H9 (cell line): ENCODE measurements at regions not wholly inside any gene's neighbourhood (a gene's known extent, or its start where the extent isn't known, plus 50 kb on each side); places are given as distances from the start of the nearest gene placed in this dataset.

Experiments used
- DNase-seq: peaks from one replicate; pipeline ENCODE4 v3.0.0-alpha.2; 2017
- H2AFZ ChIP-seq: one replicate; pipeline ENCODE4 v1.6.1; 2013; ENCODE audit warnings: mild to moderate bottlenecking, low read length, control low read depth, moderate library complexity
- H2AK5ac ChIP-seq: 2 replicates; pipeline ENCODE4 v1.6.1; 2013; ENCODE audit warnings: low read length, control low read depth, mixed read lengths; ENCODE audit not compliant: insufficient read length
- H2BK120ac ChIP-seq: one replicate; pipeline ENCODE4 v1.6.1; 2013; ENCODE audit warnings: low read depth, mild to moderate bottlenecking, low read length, control low read depth, inconsistent platforms; ENCODE audit not compliant: poor library complexity, severe bottlenecking
- H2BK12ac ChIP-seq: 2 replicates; pipeline ENCODE4 v1.6.1; 2013; ENCODE audit warnings: low read length, control low read depth, mixed read lengths, low read depth; ENCODE audit not compliant: insufficient read length
- H2BK15ac ChIP-seq: 2 replicates; pipeline ENCODE4 v1.6.1; 2013; ENCODE audit warnings: low read depth, low read length, control low read depth
- H2BK20ac ChIP-seq: one replicate; pipeline ENCODE4 v1.6.1; 2013; ENCODE audit warnings: low read depth, mild to moderate bottlenecking, low read length, control low read depth, inconsistent platforms; ENCODE audit not compliant: poor library complexity, severe bottlenecking
- H2BK5ac ChIP-seq: 2 replicates; pipeline ENCODE4 v1.6.1; 2013; ENCODE audit warnings: low read length, control low read depth, mixed read lengths; ENCODE audit not compliant: insufficient read length
- H3K14ac ChIP-seq: 2 replicates; pipeline ENCODE4 v1.6.1; 2013; ENCODE audit warnings: low read length, control low read depth; ENCODE audit not compliant: insufficient read depth
- H3K18ac ChIP-seq: 2 replicates; pipeline ENCODE4 v1.6.1; 2013; ENCODE audit warnings: low read depth, mild to moderate bottlenecking, mixed read lengths, low read length, control low read depth; ENCODE audit not compliant: insufficient read length
- H3K23ac ChIP-seq: 2 replicates; pipeline ENCODE4 v1.6.1; 2013; ENCODE audit warnings: low read length, control low read depth, mixed read lengths, low read depth; ENCODE audit not compliant: insufficient read length
- H3K23me2 ChIP-seq: 2 replicates; pipeline ENCODE4 v1.6.1; 2013; ENCODE audit warnings: low read depth, mild to moderate bottlenecking, mixed read lengths, low read length, control low read depth; ENCODE audit not compliant: insufficient read length, poor library complexity, severe bottlenecking
- H3K27ac ChIP-seq: 2 replicates; pipeline ENCODE4 v1.5.1; 2013; ENCODE audit warnings: low read length, control low read depth, mixed read lengths, low read depth; ENCODE audit not compliant: insufficient read length
- H3K27me3 ChIP-seq: 2 replicates; pipeline ENCODE4 v1.6.1; 2013; ENCODE audit warnings: low read length, control low read depth, inconsistent platforms; ENCODE audit not compliant: insufficient read depth
- H3K4ac ChIP-seq: 2 replicates; pipeline ENCODE4 v1.6.1; 2013; ENCODE audit warnings: low read depth, mild to moderate bottlenecking, control low read depth, inconsistent platforms, low read length, moderate library complexity
- H3K4me1 ChIP-seq: 2 replicates; pipeline ENCODE4 v1.6.1; 2013; ENCODE audit warnings: low read length, control low read depth, inconsistent platforms; ENCODE audit not compliant: insufficient read depth
- H3K4me2 ChIP-seq: 2 replicates; pipeline ENCODE4 v1.6.1; 2013; ENCODE audit warnings: low read length, control low read depth, mixed read lengths; ENCODE audit not compliant: insufficient read length, insufficient read depth
- H3K56ac ChIP-seq: 2 replicates; pipeline ENCODE4 v1.6.1; 2013; ENCODE audit warnings: low read depth, mild to moderate bottlenecking, mixed read lengths, low read length, control low read depth; ENCODE audit not compliant: insufficient read length
- H3K79me1 ChIP-seq: 2 replicates; pipeline ENCODE4 v1.6.1; 2013; ENCODE audit warnings: low read depth, mild to moderate bottlenecking, moderate library complexity, low read length, control low read depth, inconsistent platforms; ENCODE audit not compliant: insufficient read depth, poor library complexity, severe bottlenecking
- H3K79me2 ChIP-seq: 2 replicates; pipeline ENCODE4 v1.6.1; 2013; ENCODE audit warnings: low read length, control low read depth, inconsistent platforms; ENCODE audit not compliant: insufficient read depth
- H3K9ac ChIP-seq: 2 replicates; pipeline ENCODE4 v1.6.1; 2013; ENCODE audit warnings: low read length, control low read depth, mixed read lengths; ENCODE audit not compliant: insufficient read length; ENCODE audit errors: extremely low read depth
- H3K9me3 ChIP-seq: one replicate; pipeline ENCODE4 v1.6.1; 2013; ENCODE audit warnings: low read depth, low read length, inconsistent platforms; ENCODE audit not compliant: control insufficient read depth
- H3T11ph ChIP-seq: one replicate; pipeline ENCODE4 v1.6.1; 2013; ENCODE audit warnings: mild to moderate bottlenecking, low read length, control low read depth, inconsistent platforms
- H4K20me1 ChIP-seq: one replicate; pipeline ENCODE4 v1.6.1; 2013; ENCODE audit not compliant: control insufficient read depth, insufficient read length, insufficient read depth
- H4K5ac ChIP-seq: 2 replicates; pipeline ENCODE4 v1.6.1; 2013; ENCODE audit warnings: low read depth, mild to moderate bottlenecking, mixed read lengths, low read length, control low read depth; ENCODE audit not compliant: insufficient read length
- H4K8ac ChIP-seq: replicated peaks from 2 replicates; pipeline ENCODE4 v1.6.1; 2013; ENCODE audit warnings: low read length, control low read depth, mixed read lengths, low read depth; ENCODE audit not compliant: insufficient read length
- H4K91ac ChIP-seq: 2 replicates; pipeline ENCODE4 v1.6.1; 2013; ENCODE audit warnings: low read depth, mild to moderate bottlenecking, moderate library complexity, mixed read lengths, low read length, control low read depth; ENCODE audit not compliant: insufficient read length
- H3K27ac Mint-ChIP-seq, 3 experiments: 2 replicates in 2 of 3; 3 replicates in 1 of 3; pipeline ENCODE4 v1.8.0; 2020 to 2021; ENCODE audit warnings: mixed read lengths in 3 of 3, mild to moderate bottlenecking in 1 of 3, moderate library complexity in 1 of 3
- H3K27me3 Mint-ChIP-seq: 2 replicates; pipeline ENCODE4 v1.8.0; 2021; ENCODE audit warnings: low read depth, mild to moderate bottlenecking, moderate library complexity, mixed read lengths
- H3K36me3 Mint-ChIP-seq, 3 experiments: 2 replicates in 2 of 3; 3 replicates in 1 of 3; pipeline ENCODE4 v1.8.0; 2020 to 2021; ENCODE audit warnings: low read depth in 3 of 3, mixed read lengths in 3 of 3; ENCODE audit not compliant: insufficient read depth in 1 of 3
- H3K4me1 Mint-ChIP-seq, 2 experiments: 2 replicates each; pipeline ENCODE4 v1.8.0; 2020; ENCODE audit warnings: mixed read lengths in 2 of 2
- H3K4me3 Mint-ChIP-seq, 2 experiments: 2 replicates in 1 of 2; 3 replicates in 1 of 2; pipeline ENCODE4 v1.8.0; 2020 to 2021; ENCODE audit warnings: mild to moderate bottlenecking in 2 of 2, mixed read lengths in 2 of 2, moderate library complexity in 1 of 2
- H3K9me3 Mint-ChIP-seq, 2 experiments: 2 replicates in 1 of 2; 3 replicates in 1 of 2; pipeline ENCODE4 v1.8.0; 2020; ENCODE audit warnings: mild to moderate bottlenecking in 2 of 2, mixed read lengths in 2 of 2, moderate library complexity in 1 of 2
- CTCF ChIP-seq: fragments of 200-600 bp; sonication (generic); conservative IDR thresholded peaks from 3 replicates; pipeline ENCODE4 v1.8.0; 2021; ENCODE audit warnings: antibody characterized with exemption, mild to moderate bottlenecking
- WGBS: extraction: QIAGEN DNeasy Blood & Tissue Kit; methylation state at CpG from one replicate; pipeline ENCODE4 v1.1.7; 2013; ENCODE audit warnings: missing lambda C conversion rate, low lambda C conversion rate, mixed read lengths; ENCODE audit not compliant: insufficient read length; ENCODE audit errors: extremely low coverage; 5-methylcytosine and 5-hydroxymethylcytosine counted together

- no peak overlapping the region for H2AK5ac ChIP-seq
- H3K4me3 Mint-ChIP-seq = no peak overlapping the region
- H4K8ac ChIP-seq = no peak overlapping the region
- no peaks in the 10 kb centered on the region for H3K23me2 ChIP-seq
- H3K9me3 Mint-ChIP-seq = no peaks in the 10 kb centered on the region
- H3K27me3 Mint-ChIP-seq = no peaks in the 10 kb centered on the region
- H2BK120ac ChIP-seq = no peak overlapping the region
- H2BK15ac ChIP-seq = no peak overlapping the region
- no peak overlapping the region for H3K4ac ChIP-seq
- no peaks in the 10 kb centered on the region for H3K27me3 ChIP-seq
- H3K79me1 ChIP-seq = no peaks in the 10 kb centered on the region
- no peak overlapping the region for H3K4me2 ChIP-seq
- no peak overlapping the region for H3T11ph ChIP-seq
- no peak overlapping the region for H3K27ac ChIP-seq
- no peak overlapping the region for H3K18ac ChIP-seq
- H2AFZ ChIP-seq = no peak overlapping the region
- no peak overlapping the region for H2BK5ac ChIP-seq
- no peaks in the 10 kb centered on the region for H3K9me3 ChIP-seq
- TF ChIP-seq CTCF = no peak
- no peak overlapping the region for H3K56ac ChIP-seq
- no peak overlapping the region for H2BK20ac ChIP-seq
- 0 out of 7 replicates have a peak, but pooled peaks cover 0 to 4% (median 0%) of the 10 kb centered on the region in 3 experiments for H3K36me3 Mint-ChIP-seq
- no peak overlapping the region for H4K5ac ChIP-seq
- no peak overlapping the region for H3K14ac ChIP-seq
- H3K4me1 Mint-ChIP-seq = peaks cover 2 to 3% of the 10 kb centered on the region in 2 experiments; a peak in 1 of 4 replicates
- no peak overlapping the region for H3K27ac Mint-ChIP-seq
- no peaks in the 10 kb centered on the region for H4K20me1 ChIP-seq
- no peak for DNase-seq
- WGBS = no CpG with 5 or more reads among the region's 1 CpG
- H3K4me1 ChIP-seq = no peaks in the 10 kb centered on the region
- H2BK12ac ChIP-seq = no peak overlapping the region
- no peak overlapping the region for H3K23ac ChIP-seq
- no peak overlapping the region for H4K91ac ChIP-seq
- H3K79me2 ChIP-seq = no peaks in the 10 kb centered on the region
- no peak overlapping the region for H3K9ac ChIP-seq
Observed at GRCh38 chr2:190762566-190762965, 113.7 kb downstream of the NAB1 start.
